ENCODE measurements at regions not wholly inside any gene's neighbourhood (a gene's known extent, or its start where the extent isn't known, plus 50 kb on each side); places are given as distances from the start of the nearest gene placed in this dataset.

GRCh38 chr2:226362980-226363379 lies 436.6 kb downstream of the IRS1 start:
- DNase-seq: no peak

GRCh38 chr2:226360658-226361057 lies 439.0 kb downstream of the IRS1 start:
- no peak for DNase-seq

GRCh38 chr2:226358688-226359087 lies 440.9 kb downstream of the IRS1 start:
- no peak for DNase-seq

GRCh38 chr2:226357816-226358215 lies 441.8 kb downstream of the IRS1 start:
- DNase-seq: no peak

- no peak for DNase-seq
Observed at GRCh38 chr2:226355600-226355999, 444.0 kb downstream of the IRS1 start.

GRCh38 chr2:226354434-226354833 lies 445.2 kb downstream of the IRS1 start:
- no peak for DNase-seq

GRCh38 chr2:226352941-226353560 lies 446.6 kb downstream of the IRS1 start:
- no peak for DNase-seq

- no peak for DNase-seq
Observed at GRCh38 chr2:226351711-226352110, 447.9 kb downstream of the IRS1 start.

GRCh38 chr2:226339616-226340015 lies 460.0 kb downstream of the IRS1 start:
- DNase-seq: no peak

- no peak for DNase-seq
Observed at GRCh38 chr2:226338825-226339224, 460.8 kb downstream of the IRS1 start.

- no peak for DNase-seq
Observed at GRCh38 chr2:226337941-226338600, 461.5 kb downstream of the IRS1 start.

GRCh38 chr2:226336283-226336682 lies 463.3 kb downstream of the IRS1 start:
- DNase-seq: no peak

GRCh38 chr2:226334981-226335720 lies 464.5 kb downstream of the IRS1 start:
- no peak for DNase-seq

GRCh38 chr2:226333388-226333787 lies 466.2 kb downstream of the IRS1 start:
- no peak for DNase-seq

- no peak for DNase-seq
Observed at GRCh38 chr2:226330206-226330605, 469.4 kb downstream of the IRS1 start.

GRCh38 chr2:226329180-226329579 lies 470.4 kb downstream of the IRS1 start:
- DNase-seq: no peak

GRCh38 chr2:226327830-226328229 lies 471.8 kb downstream of the IRS1 start:
- no peak for DNase-seq

- no peak for DNase-seq
Observed at GRCh38 chr2:226325526-226325925, 474.1 kb downstream of the IRS1 start.

- no peak for DNase-seq
Observed at GRCh38 chr2:226320076-226320948, 479.3 kb downstream of the IRS1 start.

- DNase-seq: no peak
Observed at GRCh38 chr2:226317970-226318369, 481.6 kb downstream of the IRS1 start.

GRCh38 chr2:226313060-226313459 lies 486.6 kb downstream of the IRS1 start:
- no peak for DNase-seq

GRCh38 chr2:226312155-226312554 lies 487.5 kb downstream of the IRS1 start:
- no peak for DNase-seq

- DNase-seq: no peak
Observed at GRCh38 chr2:226310146-226310545, 489.5 kb downstream of the IRS1 start.
